ENCODE measurements at regions not wholly inside any gene's neighbourhood (a gene's known extent, or its start where the extent isn't known, plus 50 kb on each side); places are given as distances from the start of the nearest gene placed in this dataset.
"Not testable (repeated sequence)": the region's sequence is repeated elsewhere in the genome, so short reads cannot be mapped to it uniquely, and the experiment has no call there.

- H3K27me3 ChIP-seq (ENCODE audit: low read depth): no peaks in the 10 kb centered on the region
- H3K36me3 ChIP-seq (replicated peaks): no peaks in the 10 kb centered on the region
- DNase-seq (ENCODE audit: low spot score in 2 of 2): no peak
- no peaks in the 10 kb centered on the region for H3K9me3 ChIP-seq
- no peak overlapping the region for H3K4me3 ChIP-seq
- peaks cover 2% of the 10 kb centered on the region; the same call in 1 of the 2 replicates for H3K4me1 ChIP-seq
- in situ Hi-C loops (cut with MboI; ENCODE audit: low sequenced_read_pairs): no loop called here
Measured at GRCh38 chr10:30542001-30542894, 87.3 kb downstream of the LYZL2 start.

GRCh38 chr10:30540276-30540675 lies 89.3 kb downstream of the LYZL2 start:
- H3K27me3 ChIP-seq (ENCODE audit: low read depth): no peaks in the 10 kb centered on the region
- no peaks in the 10 kb centered on the region for H3K9me3 ChIP-seq
- H3K4me1 ChIP-seq: no peaks in the 10 kb centered on the region
- no peak overlapping the region for H3K4me3 ChIP-seq
- in situ Hi-C loops (cut with MboI; ENCODE audit: low sequenced_read_pairs): no loop called here
- DNase-seq (ENCODE audit: low spot score in 2 of 2): no peak
- H3K36me3 ChIP-seq (replicated peaks): no peaks in the 10 kb centered on the region

GRCh38 chr10:30538086-30538485 lies 91.5 kb downstream of the LYZL2 start:
- in situ Hi-C loops (cut with MboI; ENCODE audit: low sequenced_read_pairs): loop anchor here (10.0 kb wide), 1 partner anchor 143 kb away; no protein-coding TSS in a partner anchor
- H3K36me3 ChIP-seq (replicated peaks): no peaks in the 10 kb centered on the region
- H3K4me3 ChIP-seq: no peak overlapping the region
- H3K4me1 ChIP-seq: peaks cover 4% of the 10 kb centered on the region
- H3K27me3 ChIP-seq (ENCODE audit: low read depth): no peaks in the 10 kb centered on the region
- H3K9me3 ChIP-seq: no peaks in the 10 kb centered on the region
- no peak for DNase-seq (ENCODE audit: low spot score in 2 of 2)

- Histone ChIP-seq H3K36me3 (replicated peaks) (no peaks in the 10 kb centered on the region), H3K4me1 (peaks cover 9% of the 10 kb centered on the region), H3K9me3 (no peaks in the 10 kb centered on the region), H3K27me3 (ENCODE audit: low read depth) (no peaks in the 10 kb centered on the region), H3K4me3 (no peak overlapping the region)
- no peak for DNase-seq (ENCODE audit: low spot score in 2 of 2)
- in situ Hi-C loops (cut with MboI; ENCODE audit: low sequenced_read_pairs): loop anchor here (10.0 kb wide), 1 partner anchor 143 kb away; no protein-coding TSS in a partner anchor
Measured at GRCh38 chr10:30537586-30537985, 92.0 kb downstream of the LYZL2 start.

GRCh38 chr10:30537158-30537557 lies 92.4 kb downstream of the LYZL2 start:
- not testable (repeated sequence) for H3K4me3 ChIP-seq; H3K27me3 ChIP-seq (ENCODE audit: low read depth); H3K4me1 ChIP-seq; DNase-seq (ENCODE audit: low spot score in 2 of 2); H3K9me3 ChIP-seq; H3K36me3 ChIP-seq (replicated peaks)
- in situ Hi-C loops (cut with MboI; ENCODE audit: low sequenced_read_pairs): loop anchor here (10.0 kb wide), 1 partner anchor 142 kb away; no protein-coding TSS in a partner anchor

- Histone ChIP-seq H3K4me3 (no peak overlapping the region), H3K9me3 (no peaks in the 10 kb centered on the region), H3K4me1 (peaks cover 9% of the 10 kb centered on the region), H3K27me3 (ENCODE audit: low read depth) (no peaks in the 10 kb centered on the region), H3K36me3 (replicated peaks) (no peaks in the 10 kb centered on the region)
- in situ Hi-C loops (cut with MboI; ENCODE audit: low sequenced_read_pairs): loop anchor here (10.0 kb wide), 1 partner anchor 142 kb away; no protein-coding TSS in a partner anchor
- DNase-seq (ENCODE audit: low spot score in 2 of 2): no peak
Measured at GRCh38 chr10:30536578-30536977, 93.0 kb downstream of the LYZL2 start.

GRCh38 chr10:30535677-30536076 lies 93.9 kb downstream of the LYZL2 start:
- in situ Hi-C loops (cut with MboI; ENCODE audit: low sequenced_read_pairs): loop anchor here (10.0 kb wide), 1 partner anchor 141 kb away; no protein-coding TSS in a partner anchor
- no peak for DNase-seq (ENCODE audit: low spot score in 2 of 2)
- no peak overlapping the region for H3K4me3 ChIP-seq
- no peaks in the 10 kb centered on the region for H3K27me3 ChIP-seq (ENCODE audit: low read depth)
- no peaks in the 10 kb centered on the region for H3K9me3 ChIP-seq
- no peaks in the 10 kb centered on the region for H3K36me3 ChIP-seq (replicated peaks)
- H3K4me1 ChIP-seq: peaks cover 9% of the 10 kb centered on the region

- no peaks in the 10 kb centered on the region for H3K36me3 ChIP-seq (replicated peaks)
- H3K9me3 ChIP-seq: no peaks in the 10 kb centered on the region
- DNase-seq (ENCODE audit: low spot score in 2 of 2): peak; percentile 68 to 78
- H3K4me3 ChIP-seq: no peak overlapping the region
- in situ Hi-C loops (cut with MboI; ENCODE audit: low sequenced_read_pairs): loop anchor here (10.0 kb wide), 1 partner anchor 140 kb away; no protein-coding TSS in a partner anchor
- H3K4me1 ChIP-seq: peaks cover 9% of the 10 kb centered on the region
- H3K27me3 ChIP-seq (ENCODE audit: low read depth): no peaks in the 10 kb centered on the region
Measured at GRCh38 chr10:30534465-30535144, 94.9 kb downstream of the LYZL2 start.

- in situ Hi-C loops (cut with MboI; ENCODE audit: low sequenced_read_pairs): loop anchor here (10.0 kb wide), 1 partner anchor 137 kb away; no protein-coding TSS in a partner anchor
- Histone ChIP-seq H3K4me3 (no peak overlapping the region), H3K9me3 (no peaks in the 10 kb centered on the region), H3K4me1 (peaks cover 14% of the 10 kb centered on the region), H3K27me3 (ENCODE audit: low read depth) (no peaks in the 10 kb centered on the region), H3K36me3 (replicated peaks) (no peaks in the 10 kb centered on the region)
- no peak for DNase-seq (ENCODE audit: low spot score in 2 of 2)
Measured at GRCh38 chr10:30531751-30532530, 97.6 kb downstream of the LYZL2 start.

GRCh38 chr10:30529373-30529998 lies 95.5 kb downstream of the MAP3K8 start:
- H3K4me3 ChIP-seq: no peak overlapping the region
- H3K4me1 ChIP-seq: peaks cover 14% of the 10 kb centered on the region
- H3K27me3 ChIP-seq (ENCODE audit: low read depth): no peaks in the 10 kb centered on the region
- in situ Hi-C loops (cut with MboI; ENCODE audit: low sequenced_read_pairs): no loop called here
- no peaks in the 10 kb centered on the region for H3K36me3 ChIP-seq (replicated peaks)
- H3K9me3 ChIP-seq: no peaks in the 10 kb centered on the region
- no peak for DNase-seq (ENCODE audit: low spot score in 2 of 2)

GRCh38 chr10:30528429-30528786 lies 94.4 kb downstream of the MAP3K8 start:
- DNase-seq (ENCODE audit: low spot score in 2 of 2): peak; percentile 60 to 84
- H3K36me3 ChIP-seq (replicated peaks): no peaks in the 10 kb centered on the region

GRCh38 chr10:30527623-30528428 lies 93.8 kb downstream of the MAP3K8 start:
- in situ Hi-C loops (cut with MboI; ENCODE audit: low sequenced_read_pairs): no loop called here
- H3K4me3 ChIP-seq: no peak overlapping the region
- no peaks in the 10 kb centered on the region for H3K27me3 ChIP-seq (ENCODE audit: low read depth)
- no peaks in the 10 kb centered on the region for H3K36me3 ChIP-seq (replicated peaks)
- peaks cover 8% of the 10 kb centered on the region for H3K4me1 ChIP-seq
- no peak for DNase-seq (ENCODE audit: low spot score in 2 of 2)
- H3K9me3 ChIP-seq: no peaks in the 10 kb centered on the region

More at GRCh38 chr10:30528429-30528786, 94.4 kb downstream of the MAP3K8 start:
- Histone ChIP-seq H3K4me3 (no peak overlapping the region), H3K27me3 (ENCODE audit: low read depth) (no peaks in the 10 kb centered on the region), H3K4me1 (peaks cover 14% of the 10 kb centered on the region), H3K9me3 (no peaks in the 10 kb centered on the region)
- in situ Hi-C loops (cut with MboI; ENCODE audit: low sequenced_read_pairs): no loop called here

All from HAP-1 (cell line).